Panc1 (cell line): ENCODE measurements at regions not wholly inside any gene's neighbourhood (a gene's known extent, or its start where the extent isn't known, plus 50 kb on each side); places are given as distances from the start of the nearest gene placed in this dataset.

ENCODE experiments used
- ATAC-seq: fragments of 200-7000 bp; cut with Tn5 transposase; 2 replicates; pipeline ENCODE4 v1.9.1; 2020; ENCODE audit warnings: mild to moderate bottlenecking, moderate library complexity
- BruUV-seq: library from RNA; stranded (reverse); fragments of 400-500 nt; replicated peaks from 2 replicates; lab custom pipeline; 2021; lab: Mats Ljungman, UMichigan
- CTCF ChIA-PET: fragments of 300-600 bp; sonication (Branson Sonifier 250); formaldehyde crosslinking; loops from one replicate; lab custom pipeline; 2022; ENCODE audit warnings: antibody characterized with exemption; lab: Charles Lee
- POLR2A ChIA-PET: fragments of 300-600 bp; sonication (Branson Sonifier 250); formaldehyde crosslinking; loops from one replicate; lab custom pipeline; 2022; ENCODE audit warnings: antibody characterized with exemption; lab: Charles Lee
- DNase-seq: peaks from one replicate; pipeline ENCODE4 v3.0.0-alpha.2; 2010; ENCODE audit warnings: low read depth, low spot score
- H3K27ac ChIP-seq: 2 replicates; pipeline ENCODE4 v1.5.1; 2011; ENCODE audit warnings: mild to moderate bottlenecking, low read length, inconsistent platforms
- H3K27me3 ChIP-seq: fragments of 200-500 bp; sonication (Bioruptor generic); 2 replicates; pipeline ENCODE4 v1.6.0; 2014; ENCODE audit warnings: low read length, inconsistent platforms; ENCODE audit not compliant: control insufficient read depth, insufficient read depth
- H3K36me3 ChIP-seq: fragments of 200-500 bp; sonication (Bioruptor generic); 2 replicates; pipeline ENCODE4 v1.5.1; 2014; ENCODE audit warnings: inconsistent platforms, mild to moderate bottlenecking, low read length, moderate library complexity; ENCODE audit not compliant: control insufficient read depth, insufficient read depth
- H3K4me1 ChIP-seq: 2 replicates; pipeline ENCODE4 v1.5.1; 2011; ENCODE audit warnings: inconsistent platforms, mild to moderate bottlenecking, low read length, moderate library complexity; ENCODE audit not compliant: control insufficient read depth, insufficient read depth
- H3K4me3 ChIP-seq, 2 experiments: 2 replicates each; pipeline ENCODE4 v1.5.1; 2011 to 2012; ENCODE audit warnings: low read depth in 2 of 2, low read length in 2 of 2, mild to moderate bottlenecking in 2 of 2, inconsistent platforms in 1 of 2, moderate library complexity in 1 of 2
- H3K9me3 ChIP-seq: fragments of 200-500 bp; sonication (Bioruptor generic); 2 replicates; pipeline ENCODE4 v1.5.1; 2014; ENCODE audit warnings: low read depth, mild to moderate bottlenecking, inconsistent platforms, low read length, moderate library complexity; ENCODE audit not compliant: control insufficient read depth, insufficient read depth
- CTCF ChIP-seq: fragments of 450-650 bp; IDR thresholded peaks from 2 replicates; pipeline ENCODE4 v1.5.1; 2017; ENCODE audit warnings: mild to moderate bottlenecking
- POLR2AphosphoS5 ChIP-seq: IDR thresholded peaks from 2 replicates; pipeline ENCODE4 v1.6.1; 2012; ENCODE audit warnings: mild to moderate bottlenecking, low read depth, low read length, moderate library complexity
- SIN3A ChIP-seq: IDR thresholded peaks from 2 replicates; pipeline ENCODE4 v1.6.1; 2012; ENCODE audit warnings: low read depth, mild to moderate bottlenecking, low read length, moderate library complexity, borderline replicate concordance; ENCODE audit not compliant: insufficient read depth
- TCF7L2 ChIP-seq: IDR thresholded peaks from 2 replicates; pipeline ENCODE4 v1.6.1; 2011; ENCODE audit warnings: mild to moderate bottlenecking, low read depth, low read length, inconsistent platforms
- in situ Hi-C: cut with HindIII; loops from 2 replicates; pipeline ENCODE4 v1.10.0; 2016; ENCODE audit warnings: low sequenced_read_pairs, low pct_unique_long_range_greater_than_20kb
- intact Hi-C: fragments of 100-400 bp; cut with micrococcal nuclease; formaldehyde crosslinking; loops from one replicate; pipeline ENCODE4 v1.10.0; 2022; ENCODE audit not compliant: unreplicated experiment
- TF ChIP-seq, protein P1 (sequence below), 2 experiments: IDR thresholded peaks; 2 replicates each; pipeline ENCODE4 v1.6.1; 2011 to 2012; ENCODE audit warnings: low read depth in 2 of 2, control low read depth in 1 of 2, low read length in 1 of 2, mild to moderate bottlenecking in 1 of 2, moderate library complexity in 1 of 2; ENCODE audit not compliant: insufficient read depth in 1 of 2

DNA sequence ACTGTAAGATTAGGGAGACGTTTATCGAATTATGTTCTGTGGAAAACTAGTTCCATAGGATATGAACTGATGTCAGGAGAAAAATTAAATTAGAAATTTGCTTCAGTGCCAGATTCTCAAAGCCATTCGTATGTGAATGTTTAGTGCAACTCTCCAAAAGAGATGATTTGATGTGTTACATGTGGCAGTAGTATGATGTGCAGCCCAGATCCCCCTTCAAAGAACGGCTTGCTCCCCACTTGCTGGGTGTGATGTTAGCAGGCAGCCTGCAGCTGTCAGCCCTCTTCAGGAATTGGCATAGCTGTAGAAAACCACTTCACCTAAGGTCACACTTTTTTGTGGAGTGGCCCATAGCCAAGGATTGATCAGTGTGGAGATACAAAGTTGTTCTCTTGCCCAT is 127.0 kb upstream of the CCDC54 start:
- ChIA-PET POLR2A (no interaction called here), CTCF (no interaction called here)
- H3K27me3 ChIP-seq: peaks cover 2% of the 10 kb centered on the region; the same call in 1 of the 2 replicates
- no peak overlapping the region for H3K27ac ChIP-seq
- in situ Hi-C loops (no loop called here), intact Hi-C loops (no loop called here)
- no peaks in the 10 kb centered on the region for H3K4me1 ChIP-seq
- no peak for ATAC-seq
- DNase-seq: no peak
- no TSS peak for BruUV-seq
- H3K9me3 ChIP-seq: no peaks in the 10 kb centered on the region
- no peak overlapping the region for H3K4me3 ChIP-seq
- no peak for TF ChIP-seq POLR2AphosphoS5
- TF ChIP-seq, protein P1, sequence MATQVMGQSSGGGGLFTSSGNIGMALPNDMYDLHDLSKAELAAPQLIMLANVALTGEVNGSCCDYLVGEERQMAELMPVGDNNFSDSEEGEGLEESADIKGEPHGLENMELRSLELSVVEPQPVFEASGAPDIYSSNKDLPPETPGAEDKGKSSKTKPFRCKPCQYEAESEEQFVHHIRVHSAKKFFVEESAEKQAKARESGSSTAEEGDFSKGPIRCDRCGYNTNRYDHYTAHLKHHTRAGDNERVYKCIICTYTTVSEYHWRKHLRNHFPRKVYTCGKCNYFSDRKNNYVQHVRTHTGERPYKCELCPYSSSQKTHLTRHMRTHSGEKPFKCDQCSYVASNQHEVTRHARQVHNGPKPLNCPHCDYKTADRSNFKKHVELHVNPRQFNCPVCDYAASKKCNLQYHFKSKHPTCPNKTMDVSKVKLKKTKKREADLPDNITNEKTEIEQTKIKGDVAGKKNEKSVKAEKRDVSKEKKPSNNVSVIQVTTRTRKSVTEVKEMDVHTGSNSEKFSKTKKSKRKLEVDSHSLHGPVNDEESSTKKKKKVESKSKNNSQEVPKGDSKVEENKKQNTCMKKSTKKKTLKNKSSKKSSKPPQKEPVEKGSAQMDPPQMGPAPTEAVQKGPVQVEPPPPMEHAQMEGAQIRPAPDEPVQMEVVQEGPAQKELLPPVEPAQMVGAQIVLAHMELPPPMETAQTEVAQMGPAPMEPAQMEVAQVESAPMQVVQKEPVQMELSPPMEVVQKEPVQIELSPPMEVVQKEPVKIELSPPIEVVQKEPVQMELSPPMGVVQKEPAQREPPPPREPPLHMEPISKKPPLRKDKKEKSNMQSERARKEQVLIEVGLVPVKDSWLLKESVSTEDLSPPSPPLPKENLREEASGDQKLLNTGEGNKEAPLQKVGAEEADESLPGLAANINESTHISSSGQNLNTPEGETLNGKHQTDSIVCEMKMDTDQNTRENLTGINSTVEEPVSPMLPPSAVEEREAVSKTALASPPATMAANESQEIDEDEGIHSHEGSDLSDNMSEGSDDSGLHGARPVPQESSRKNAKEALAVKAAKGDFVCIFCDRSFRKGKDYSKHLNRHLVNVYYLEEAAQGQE (IDR thresholded peaks at IDR 0.05; ENCODE audit: insufficient read depth in 1 of 2, low read depth in 2 of 2, low read length in 1 of 2): no peak
- no peak for TF ChIP-seq SIN3A
- no peak for TF ChIP-seq TCF7L2
- no peak for TF ChIP-seq CTCF
- H3K36me3 ChIP-seq: no peaks in the 10 kb centered on the region

- DNase-seq (no peak), ATAC-seq (no peak)
- in situ Hi-C loops: no loop called here
- intact Hi-C loops: no loop called here
- no TSS peak for BruUV-seq
- Histone ChIP-seq H3K27me3 (peaks cover 8% of the 10 kb centered on the region), H3K27ac (no peak overlapping the region), H3K9me3 (no peaks in the 10 kb centered on the region), H3K4me3 (no peak overlapping the region), H3K4me1 (no peaks in the 10 kb centered on the region), H3K36me3 (no peaks in the 10 kb centered on the region)
- POLR2A ChIA-PET: no interaction called here
- CTCF ChIA-PET: interaction anchor here (0.7 kb wide), 1 partner anchor 66 kb away, joined by 3 read pairs; no protein-coding TSS in a partner anchor
- TF ChIP-seq SIN3A (no peak), TCF7L2 (no peak), CTCF (no peak), POLR2AphosphoS5 (no peak)
- TF ChIP-seq, protein P1 (IDR thresholded peaks at IDR 0.05; ENCODE audit: insufficient read depth in 1 of 2, low read depth in 2 of 2, low read length in 1 of 2): no peak
Observed at GRCh38 chr3:107251819-107252218, 125.4 kb upstream of the CCDC54 start.
